OCI-LY3 (cell line): ENCODE measurements at regions not wholly inside any gene's neighbourhood (a gene's known extent, or its start where the extent isn't known, plus 50 kb on each side); places are given as distances from the start of the nearest gene placed in this dataset.

Experiments used
- H2AFZ ChIP-seq: fragments of 200-600, 300-600 bp; shearing (Covaris generic); 2 replicates; pipeline ENCODE4 v1.6.0; 2014; ENCODE audit warnings: antibody characterized with exemption, low read depth, low read length
- H3K27ac ChIP-seq: fragments of 200-600, 300-600 bp; sonication (generic); 2 replicates; pipeline ENCODE4 v1.5.1; 2014; ENCODE audit warnings: mild to moderate bottlenecking, low read length, moderate library complexity, mixed read lengths
- H3K27me3 ChIP-seq: fragments of 200-600, 300-600 bp; sonication (generic); 2 replicates; pipeline ENCODE4 v1.6.1; 2014; ENCODE audit warnings: low read depth, low read length, mixed read lengths
- H3K36me3 ChIP-seq: fragments of 200-600, 300-600 bp; sonication (generic); replicated peaks from 2 replicates; pipeline ENCODE3; 2014; ENCODE audit warnings: low read depth, low read length, mixed read lengths
- H3K4me1 ChIP-seq: fragments of 300-600, 200-600 bp; sonication (generic); 2 replicates; pipeline ENCODE4 v1.6.1; 2014; ENCODE audit warnings: low read length, mixed read lengths
- H3K4me2 ChIP-seq: fragments of 200-600, 300-600 bp; sonication (generic); 2 replicates; pipeline ENCODE4 v1.6.1; 2014; ENCODE audit warnings: low read length, mixed read lengths
- H3K4me3 ChIP-seq: fragments of 300-600, 200-600 bp; sonication (generic); 2 replicates; pipeline ENCODE4 v1.5.1; 2014; ENCODE audit warnings: antibody characterized with exemption, mild to moderate bottlenecking, low read length, moderate library complexity
- H3K79me2 ChIP-seq: fragments of 300-600, 200-600 bp; shearing (Covaris generic); 2 replicates; pipeline ENCODE4 v1.6.1; 2014; ENCODE audit warnings: mild to moderate bottlenecking, low read length, mixed read lengths
- H3K9ac ChIP-seq: fragments of 300-600, 200-600 bp; shearing (Covaris generic); 2 replicates; pipeline ENCODE4 v1.6.0; 2014; ENCODE audit warnings: mild to moderate bottlenecking, low read length, moderate library complexity
- H3K9me3 ChIP-seq: fragments of 200-600, 300-600 bp; shearing (Covaris generic); 2 replicates; pipeline ENCODE4 v1.6.1; 2014; ENCODE audit warnings: low read length, mixed read lengths; ENCODE audit not compliant: insufficient read depth
- H4K20me1 ChIP-seq: fragments of 200-600, 300-600 bp; sonication (generic); 2 replicates; pipeline ENCODE4 v1.6.1; 2016; ENCODE audit warnings: low read length, mixed read lengths; ENCODE audit not compliant: insufficient read depth
- CTCF ChIP-seq: fragments of 200-600, 300-600 bp; sonication (generic); IDR thresholded peaks from 2 replicates; pipeline ENCODE4 v1.5.1; 2014; ENCODE audit warnings: antibody characterized with exemption, low read length, low read depth
- EZH2phosphoT487 ChIP-seq: fragments of 200-600 bp; shearing (Covaris generic); IDR thresholded peaks from 2 replicates; pipeline ENCODE4 v1.6.1; 2018; ENCODE audit warnings: antibody characterized with exemption, mixed run types, low read depth

GRCh38 chr11:28628412-28628811, 520.2 kb downstream of the METTL15 start:
- no peaks in the 10 kb centered on the region for H3K27me3 ChIP-seq
- no peak overlapping the region for H3K9ac ChIP-seq
- no peaks in the 10 kb centered on the region for H3K79me2 ChIP-seq
- no peak overlapping the region for H2AFZ ChIP-seq
- H3K27ac ChIP-seq: no peak overlapping the region
- no peaks in the 10 kb centered on the region for H4K20me1 ChIP-seq
- peaks cover 9% of the 10 kb centered on the region for H3K4me1 ChIP-seq
- no peak overlapping the region for H3K4me3 ChIP-seq
- H3K36me3 ChIP-seq: no peaks in the 10 kb centered on the region
- TF ChIP-seq EZH2phosphoT487: no peak
- no peak for TF ChIP-seq CTCF
- H3K9me3 ChIP-seq: no peaks in the 10 kb centered on the region
- no peak overlapping the region for H3K4me2 ChIP-seq

GRCh38 chr11:28627690-28628255, 519.6 kb downstream of the METTL15 start:
- no peaks in the 10 kb centered on the region for H4K20me1 ChIP-seq
- no peak overlapping the region for H3K4me3 ChIP-seq
- no peak overlapping the region for H3K27ac ChIP-seq
- no peaks in the 10 kb centered on the region for H3K27me3 ChIP-seq
- TF ChIP-seq CTCF: no peak
- TF ChIP-seq EZH2phosphoT487: no peak
- H3K9me3 ChIP-seq: no peaks in the 10 kb centered on the region
- no peaks in the 10 kb centered on the region for H3K36me3 ChIP-seq
- peaks cover 9% of the 10 kb centered on the region for H3K4me1 ChIP-seq
- H3K79me2 ChIP-seq: no peaks in the 10 kb centered on the region
- H3K9ac ChIP-seq: no peak overlapping the region
- H3K4me2 ChIP-seq: no peak overlapping the region
- no peak overlapping the region for H2AFZ ChIP-seq

GRCh38 chr11:28625532-28625931, 517.3 kb downstream of the METTL15 start:
- TF ChIP-seq CTCF (no peak), EZH2phosphoT487 (no peak)
- Histone ChIP-seq H3K36me3 (no peaks in the 10 kb centered on the region), H3K4me3 (no peak overlapping the region), H3K9me3 (no peaks in the 10 kb centered on the region), H2AFZ (no peak overlapping the region), H3K27ac (no peak overlapping the region), H3K4me2 (no peak overlapping the region), H3K79me2 (no peaks in the 10 kb centered on the region), H4K20me1 (no peaks in the 10 kb centered on the region), H3K4me1 (peaks cover 9% of the 10 kb centered on the region), H3K9ac (no peak overlapping the region), H3K27me3 (no peaks in the 10 kb centered on the region)

GRCh38 chr11:28621753-28622152, 513.6 kb downstream of the METTL15 start:
- H3K9ac ChIP-seq: no peak overlapping the region
- no peak for TF ChIP-seq EZH2phosphoT487
- TF ChIP-seq CTCF: no peak
- peaks cover 16% of the 10 kb centered on the region for H3K4me1 ChIP-seq
- H3K4me2 ChIP-seq: no peak overlapping the region
- no peak overlapping the region for H2AFZ ChIP-seq
- no peaks in the 10 kb centered on the region for H3K27me3 ChIP-seq
- H3K4me3 ChIP-seq: no peak overlapping the region
- no peaks in the 10 kb centered on the region for H3K79me2 ChIP-seq
- H3K27ac ChIP-seq: no peak overlapping the region
- H3K9me3 ChIP-seq: no peaks in the 10 kb centered on the region
- H4K20me1 ChIP-seq: no peaks in the 10 kb centered on the region
- no peaks in the 10 kb centered on the region for H3K36me3 ChIP-seq
